Endothelial cell of umbilical vein (primary cell): ENCODE measurements at regions not wholly inside any gene's neighbourhood (a gene's known extent, or its start where the extent isn't known, plus 50 kb on each side); places are given as distances from the start of the nearest gene placed in this dataset.

Source experiments
- BruUV-seq: library from RNA; stranded (reverse); fragments of 400-500 nt; replicated peaks from 2 replicates; lab custom pipeline; 2021; lab: Mats Ljungman, UMichigan
- CTCF ChIA-PET: fragments of 300-600, 350-600 bp; sonication (Branson Sonifier 250); formaldehyde crosslinking; loops from one replicate; lab custom pipeline; 2021; ENCODE audit warnings: antibody characterized with exemption, inconsistent platforms; lab: Charles Lee
- POLR2A ChIA-PET: fragments of 300-600, 350-600 bp; sonication (Branson Sonifier 250); formaldehyde crosslinking; loops from one replicate; lab custom pipeline; 2021; ENCODE audit warnings: antibody characterized with exemption, inconsistent platforms; lab: Charles Lee
- DNase-seq: peaks from one replicate; pipeline ENCODE4 v3.0.0-alpha.2; 2011; ENCODE audit warnings: low read depth, low spot score
- FAIRE-seq: peaks from 2 replicates; lab custom pipeline; 2011; peaks lifted over from hg19 to GRCh38; lab: Jason Lieb, UNC
- H2AFZ ChIP-seq: 2 replicates; pipeline ENCODE4 v1.6.0; 2012; ENCODE audit warnings: low read depth, low read length, control low read depth, inconsistent platforms
- H3K27ac ChIP-seq: 2 replicates; pipeline ENCODE4 v1.5.1; 2011; ENCODE audit warnings: low read depth, mild to moderate bottlenecking, control low read depth, low read length, moderate library complexity; ENCODE audit not compliant: insufficient read depth
- H3K27me3 ChIP-seq, 2 experiments: 2 replicates each; pipeline versions ENCODE4 v1.6.0 to v1.6.1; 2011; ENCODE audit warnings: low read length in 2 of 2, mixed read lengths in 1 of 2; ENCODE audit not compliant: control insufficient read depth in 2 of 2, insufficient read depth in 2 of 2
- H3K36me3 ChIP-seq, 2 experiments: 2 replicates in 1 of 2; 3 replicates in 1 of 2; pipeline ENCODE4 v1.5.1; 2011; ENCODE audit warnings: low read length in 2 of 2, mild to moderate bottlenecking in 1 of 2, moderate library complexity in 1 of 2; ENCODE audit not compliant: control insufficient read depth in 2 of 2, insufficient read depth in 2 of 2; ENCODE audit errors: extremely low read depth in 1 of 2
- H3K4me1 ChIP-seq: 3 replicates; pipeline ENCODE4 v1.5.1; 2011; ENCODE audit warnings: mild to moderate bottlenecking, low read length; ENCODE audit not compliant: control insufficient read depth, insufficient read depth; ENCODE audit errors: extremely low read depth
- H3K4me2 ChIP-seq: 2 replicates; pipeline ENCODE4 v1.6.1; 2011; ENCODE audit warnings: low read length, control low read depth, mixed read lengths; ENCODE audit not compliant: insufficient read depth
- H3K4me3 ChIP-seq, 3 experiments: fragments of 200-600 bp in 1 of 3; sonication (generic), shearing (Covaris generic) in 1 of 3; replicated peaks in 1 of 3; 2 replicates each; pipeline ENCODE4 v1.5.1; 2011 to 2016; ENCODE audit warnings: control low read depth in 3 of 3, low read length in 3 of 3, mild to moderate bottlenecking in 2 of 3, inconsistent platforms in 1 of 3, low read depth in 1 of 3, moderate library complexity in 1 of 3; ENCODE audit not compliant: insufficient read depth in 1 of 3
- H3K79me2 ChIP-seq: 2 replicates; pipeline ENCODE4 v1.6.0; 2012; ENCODE audit warnings: low read length, inconsistent platforms; ENCODE audit not compliant: control insufficient read depth, insufficient read depth
- H3K9ac ChIP-seq: replicated peaks from 2 replicates; pipeline ENCODE3; 2011; ENCODE audit warnings: low read length, control low read depth; ENCODE audit not compliant: insufficient read depth; ENCODE audit errors: extremely low read depth
- H3K9me1 ChIP-seq: replicated peaks from 3 replicates; pipeline ENCODE4 v1.6.0; 2011; ENCODE audit warnings: mild to moderate bottlenecking, low read length; ENCODE audit not compliant: control insufficient read depth, insufficient read depth; ENCODE audit errors: extremely low read depth
- H3K9me3 ChIP-seq: replicated peaks from 2 replicates; pipeline ENCODE4 v1.5.1; 2012; ENCODE audit warnings: low read length, inconsistent platforms; ENCODE audit not compliant: control insufficient read depth, insufficient read depth
- H4K20me1 ChIP-seq: replicated peaks from 2 replicates; pipeline ENCODE3; 2011; ENCODE audit warnings: mild to moderate bottlenecking, low read length; ENCODE audit not compliant: control insufficient read depth, insufficient read depth; ENCODE audit errors: extremely low read depth
- EZH2 ChIP-seq: IDR thresholded peaks from 2 replicates; pipeline ENCODE4 v1.6.1; 2012; ENCODE audit warnings: borderline replicate concordance, low read depth, mild to moderate bottlenecking, moderate library complexity, low read length, inconsistent platforms; ENCODE audit not compliant: severe bottlenecking
- FOS ChIP-seq: IDR thresholded peaks from 2 replicates; pipeline ENCODE4 v1.6.1; 2011; ENCODE audit warnings: mild to moderate bottlenecking, low read length, moderate library complexity, borderline replicate concordance; ENCODE audit not compliant: insufficient read depth
- GATA2 ChIP-seq: IDR thresholded peaks from 2 replicates; pipeline ENCODE4 v1.7.0; 2011; ENCODE audit warnings: low read depth, mild to moderate bottlenecking, moderate library complexity, mixed read lengths, low read length; ENCODE audit not compliant: insufficient read length, insufficient read depth
- JUN ChIP-seq: IDR thresholded peaks from 2 replicates; pipeline ENCODE4 v1.6.1; 2011; ENCODE audit warnings: borderline replicate concordance, low read depth; ENCODE audit not compliant: insufficient read length, insufficient read depth
- MYC ChIP-seq: IDR thresholded peaks from one replicate; pipeline ENCODE4 v1.6.1; 2011; ENCODE audit warnings: mild to moderate bottlenecking, low read depth, low read length
- POLR2A ChIP-seq: IDR thresholded peaks from 2 replicates; pipeline ENCODE4 v1.6.1; 2012; ENCODE audit warnings: low read depth, mild to moderate bottlenecking, control low read depth, low read length
- POLR2AphosphoS5 ChIP-seq: IDR thresholded peaks from 2 replicates; pipeline ENCODE4 v1.6.1; 2012; ENCODE audit warnings: low read depth, mild to moderate bottlenecking, control low read depth, low read length, moderate library complexity; ENCODE audit not compliant: insufficient read depth
- dilution Hi-C: fragments of 300-500 bp; cut with MboI; formaldehyde crosslinking; loops from one replicate; pipeline ENCODE4 v1.15.0; 2019; ENCODE audit warnings: low sequenced_read_pairs; ENCODE audit not compliant: extremely low pct_ligation_motif_present
- intact Hi-C: fragments of 100-400 bp; cut with micrococcal nuclease; formaldehyde crosslinking; loops from one replicate; pipeline ENCODE4 v1.10.0; 2022
- TF ChIP-seq, protein P1 (sequence below), 2 donors: IDR thresholded peaks; 1 replicate in 1 of 2; 2 replicates in 1 of 2; pipeline ENCODE4 v1.5.1; 2011; ENCODE audit warnings: low read length in 2 of 2, mild to moderate bottlenecking in 2 of 2, moderate library complexity in 2 of 2, control low read depth in 1 of 2, inconsistent platforms in 1 of 2, low read depth in 1 of 2; ENCODE audit not compliant: insufficient read depth in 1 of 2; ENCODE audit errors: extremely low read depth in 1 of 2
- TF ChIP-seq, protein P2 (sequence below): IDR thresholded peaks from 2 replicates; pipeline ENCODE4 v1.6.1; 2011; ENCODE audit not compliant: insufficient read depth, insufficient read length

DNA sequence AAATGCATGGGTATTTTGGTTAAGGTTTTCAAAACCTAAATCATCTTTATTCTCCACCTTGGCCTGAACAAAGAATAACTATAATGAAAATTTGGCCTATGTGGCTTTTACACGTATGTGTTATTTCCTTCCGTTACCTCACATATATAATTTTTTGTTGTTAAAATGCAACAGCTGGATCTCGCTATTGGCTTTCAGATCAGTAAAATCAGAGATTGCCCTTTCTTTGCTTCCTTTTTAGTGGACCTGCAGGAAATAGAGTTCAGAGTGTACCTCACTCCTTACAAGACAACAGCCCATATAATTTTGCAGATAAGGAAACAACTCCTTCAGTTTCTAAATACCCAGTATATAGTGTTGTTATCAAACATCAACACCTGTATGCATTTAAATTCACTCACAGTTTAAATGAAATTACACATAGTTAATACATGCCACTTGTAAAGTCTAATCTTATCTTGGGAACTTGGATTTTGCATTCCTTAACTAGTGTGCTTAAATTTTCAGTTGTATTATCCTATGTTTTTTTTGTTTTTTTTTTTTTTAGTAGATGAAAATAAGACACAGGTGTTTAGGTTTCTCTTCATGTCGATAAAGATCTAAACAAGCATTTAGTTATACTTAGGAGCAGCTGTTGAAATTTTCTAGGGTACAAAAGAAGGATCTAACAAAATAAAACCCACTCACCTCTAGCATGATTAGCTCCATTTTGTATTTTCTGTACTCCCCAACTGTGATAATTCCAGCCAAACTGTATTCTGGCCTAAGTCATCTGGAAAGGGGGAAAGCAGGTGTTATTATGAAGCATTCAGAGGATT, 96.2 kb upstream of the SPRY1 start:
- Histone ChIP-seq H3K4me1 (no peaks in the 10 kb centered on the region), H2AFZ (no peak overlapping the region), H3K9ac (no peak overlapping the region), H3K27ac (no peak overlapping the region), H3K9me1 (no peaks in the 10 kb centered on the region), H3K36me3 (no peaks in the 10 kb centered on the region), H3K4me3 (no peak overlapping the region), H3K9me3 (no peaks in the 10 kb centered on the region), H4K20me1 (no peaks in the 10 kb centered on the region), H3K27me3 (no peaks in the 10 kb centered on the region), H3K79me2 (no peaks in the 10 kb centered on the region), H3K4me2 (no peak overlapping the region)
- intact Hi-C loops = no loop called here
- DNase-seq (peak; percentile 24), FAIRE-seq (peak; percentile 12)
- no TSS peak for BruUV-seq
- dilution Hi-C loops = no loop called here
- ChIA-PET CTCF (no interaction called here), POLR2A (no interaction called here)
- no peak for TF ChIP-seq FOS
- TF ChIP-seq JUN = no peak
- TF ChIP-seq POLR2AphosphoS5 = no peak
- TF ChIP-seq, protein P1, sequence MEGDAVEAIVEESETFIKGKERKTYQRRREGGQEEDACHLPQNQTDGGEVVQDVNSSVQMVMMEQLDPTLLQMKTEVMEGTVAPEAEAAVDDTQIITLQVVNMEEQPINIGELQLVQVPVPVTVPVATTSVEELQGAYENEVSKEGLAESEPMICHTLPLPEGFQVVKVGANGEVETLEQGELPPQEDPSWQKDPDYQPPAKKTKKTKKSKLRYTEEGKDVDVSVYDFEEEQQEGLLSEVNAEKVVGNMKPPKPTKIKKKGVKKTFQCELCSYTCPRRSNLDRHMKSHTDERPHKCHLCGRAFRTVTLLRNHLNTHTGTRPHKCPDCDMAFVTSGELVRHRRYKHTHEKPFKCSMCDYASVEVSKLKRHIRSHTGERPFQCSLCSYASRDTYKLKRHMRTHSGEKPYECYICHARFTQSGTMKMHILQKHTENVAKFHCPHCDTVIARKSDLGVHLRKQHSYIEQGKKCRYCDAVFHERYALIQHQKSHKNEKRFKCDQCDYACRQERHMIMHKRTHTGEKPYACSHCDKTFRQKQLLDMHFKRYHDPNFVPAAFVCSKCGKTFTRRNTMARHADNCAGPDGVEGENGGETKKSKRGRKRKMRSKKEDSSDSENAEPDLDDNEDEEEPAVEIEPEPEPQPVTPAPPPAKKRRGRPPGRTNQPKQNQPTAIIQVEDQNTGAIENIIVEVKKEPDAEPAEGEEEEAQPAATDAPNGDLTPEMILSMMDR (IDR thresholded peaks at IDR 0.05; ENCODE audit: extremely low read depth in 1 of 2, insufficient read depth in 1 of 2, low read depth in 1 of 2, low read length in 2 of 2) = no peak
- no peak for TF ChIP-seq GATA2
- no peak for TF ChIP-seq EZH2
- no peak for TF ChIP-seq MYC
- no peak for TF ChIP-seq POLR2A
- TF ChIP-seq, protein P2, sequence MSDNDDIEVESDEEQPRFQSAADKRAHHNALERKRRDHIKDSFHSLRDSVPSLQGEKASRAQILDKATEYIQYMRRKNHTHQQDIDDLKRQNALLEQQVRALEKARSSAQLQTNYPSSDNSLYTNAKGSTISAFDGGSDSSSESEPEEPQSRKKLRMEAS = no peak
